ENCODE measurements at regions not wholly inside any gene's neighbourhood (a gene's known extent, or its start where the extent isn't known, plus 50 kb on each side); places are given as distances from the start of the nearest gene placed in this dataset.

- FAIRE-seq, result no peak
- DNase-seq (ENCODE audit: extremely low spot score, insufficient read length, low read depth), result no peak
Observed at GRCh38 chr4:112885897-112886296, 163.6 kb upstream of the ANK2 start.

GRCh38 chr4:112888622-112889021 lies 160.8 kb upstream of the ANK2 start:
- FAIRE-seq, result no peak
- DNase-seq (ENCODE audit: extremely low spot score, insufficient read length, low read depth), result no peak

DNA sequence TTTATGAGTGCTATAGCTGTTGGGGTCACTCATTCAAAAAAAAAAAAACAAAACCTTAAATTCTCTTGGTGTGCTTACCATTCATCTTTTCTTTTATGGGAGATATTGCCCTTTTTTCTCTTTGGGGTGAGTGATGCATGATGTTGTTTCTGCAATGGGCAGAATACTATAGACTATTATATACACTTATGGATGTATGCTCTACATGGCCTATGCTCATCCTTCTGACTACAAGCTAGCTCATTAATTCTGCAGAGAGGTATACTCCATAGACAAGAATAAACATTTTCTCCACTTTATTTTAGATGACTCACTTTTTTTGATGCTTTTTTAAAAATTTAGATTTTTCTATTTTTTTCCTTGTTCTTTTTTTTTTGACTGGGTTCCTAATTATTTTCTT lies 160.3 kb upstream of the ANK2 start:
- no peak for DNase-seq (ENCODE audit: extremely low spot score, insufficient read length, low read depth)
- no peak for FAIRE-seq

- peak; percentile 24 for FAIRE-seq
Observed at GRCh38 chr4:112889619-112890527, 159.6 kb upstream of the ANK2 start.

GRCh38 chr4:112894480-112894879 lies 155.0 kb upstream of the ANK2 start:
- DNase-seq (ENCODE audit: extremely low spot score, insufficient read length, low read depth), result no peak
- no peak for FAIRE-seq

More at GRCh38 chr4:112889619-112890527, 159.6 kb upstream of the ANK2 start:
- DNase-seq (ENCODE audit: extremely low spot score, insufficient read length, low read depth), result no peak

GRCh38 chr4:112894951-112895350 lies 154.5 kb upstream of the ANK2 start:
- DNase-seq (ENCODE audit: extremely low spot score, insufficient read length, low read depth), result no peak
- no peak for FAIRE-seq

- FAIRE-seq (no peak), DNase-seq (ENCODE audit: extremely low spot score, insufficient read length, low read depth) (no peak)
Observed at GRCh38 chr4:112895811-112896608, 153.4 kb upstream of the ANK2 start.

DNA sequence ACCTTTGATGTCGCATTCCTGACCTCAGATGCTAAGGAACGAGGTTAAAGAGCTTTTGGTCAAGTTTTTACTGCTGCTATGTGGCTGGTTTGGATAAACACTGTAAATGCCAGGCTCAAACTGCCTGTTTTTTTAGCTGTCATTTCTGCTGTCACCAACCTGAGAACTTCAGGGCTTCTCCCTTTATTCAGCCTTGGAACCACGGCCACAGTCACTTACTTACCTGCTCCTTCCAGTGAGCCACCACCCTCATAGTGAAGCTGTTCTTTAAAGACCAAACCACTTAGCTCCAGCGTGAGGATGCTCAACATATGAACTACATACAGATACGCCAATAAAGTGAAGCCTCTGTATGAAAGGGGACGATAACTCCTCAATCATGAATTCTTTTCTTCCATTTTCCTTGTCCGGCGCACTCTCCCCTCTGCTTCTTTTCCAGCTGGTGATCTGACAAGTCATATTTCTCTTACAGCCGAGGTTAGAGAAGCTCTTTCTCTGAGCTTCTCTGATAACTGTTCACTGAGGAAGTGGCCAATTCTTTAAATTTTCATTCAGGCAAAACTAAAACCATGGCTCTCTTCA lies 152.8 kb upstream of the ANK2 start:
- DNase-seq (ENCODE audit: extremely low spot score, insufficient read length, low read depth) (no peak), FAIRE-seq (no peak)

GRCh38 chr4:112897543-112897942 lies 151.9 kb upstream of the ANK2 start:
- FAIRE-seq, result no peak
- no peak for DNase-seq (ENCODE audit: extremely low spot score, insufficient read length, low read depth)

- FAIRE-seq (peak; percentile 47), DNase-seq (ENCODE audit: extremely low spot score, insufficient read length, low read depth) (no peak)
Observed at GRCh38 chr4:112898357-112899141, 150.9 kb upstream of the ANK2 start.

DNA sequence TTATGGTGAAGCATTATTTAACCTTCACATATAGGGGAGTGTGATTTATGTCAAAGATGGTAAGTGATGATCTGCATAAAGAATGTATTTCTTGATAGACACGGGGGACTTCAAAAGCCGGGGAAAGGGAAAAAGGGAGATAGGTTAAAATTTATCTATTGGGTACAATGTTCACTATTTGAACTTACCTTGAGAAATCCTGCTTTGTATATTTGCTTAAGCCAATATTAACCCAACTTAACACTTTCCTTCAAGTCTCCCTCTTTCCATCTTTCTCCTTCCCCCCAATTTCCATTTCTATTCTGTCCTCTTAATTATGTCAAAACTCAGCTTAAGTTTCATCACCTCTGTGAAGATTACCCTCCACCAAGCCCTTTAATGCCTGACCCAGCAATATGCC lies 149.0 kb upstream of the ANK2 start:
- FAIRE-seq, result no peak

DNA sequence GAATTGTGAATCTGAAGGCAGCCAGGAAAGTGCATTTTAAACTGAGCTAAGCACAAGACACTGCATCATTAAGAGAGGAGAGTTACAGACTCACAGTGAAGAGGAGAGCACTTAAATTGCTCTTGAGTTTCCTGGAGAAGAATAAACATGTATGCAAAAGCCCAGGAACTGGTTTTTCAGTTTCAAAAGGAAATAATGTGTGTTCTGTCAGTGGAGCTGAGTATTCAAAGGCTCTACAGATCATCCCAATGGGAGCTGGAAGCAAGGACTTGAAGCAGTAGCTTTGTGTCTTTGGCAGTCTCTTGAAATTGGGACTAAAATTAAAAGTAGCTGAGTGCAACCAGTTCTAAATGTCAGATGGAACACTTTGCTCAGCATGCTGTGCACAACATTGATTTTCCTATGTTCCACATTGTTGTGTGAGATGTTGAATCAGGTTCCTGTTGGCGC lies 147.5 kb upstream of the ANK2 start:
- no peak for FAIRE-seq
- no peak for DNase-seq (ENCODE audit: extremely low spot score, insufficient read length, low read depth)

More for the DNA sequence above, 149.0 kb upstream of the ANK2 start:
- DNase-seq (ENCODE audit: extremely low spot score, insufficient read length, low read depth), result no peak

DNA sequence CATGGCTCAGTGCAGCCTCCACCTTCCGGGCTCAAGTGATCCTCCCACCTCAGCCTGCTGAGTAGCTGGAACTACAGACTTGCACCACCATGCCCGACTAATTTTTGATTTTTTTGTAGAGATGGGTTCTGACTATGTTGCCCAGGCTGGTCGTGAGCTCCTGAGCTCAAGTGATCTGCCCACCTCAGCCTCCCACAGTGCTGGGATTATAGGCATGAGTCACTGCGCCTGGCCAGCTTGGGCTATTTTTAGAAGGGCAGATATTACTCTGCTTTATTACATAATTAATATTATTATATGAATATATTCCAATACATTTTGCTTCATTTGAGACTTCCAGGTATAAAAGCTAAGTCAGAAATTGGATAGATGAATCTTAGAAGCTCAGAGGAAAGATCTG lies 143.7 kb upstream of the ANK2 start:
- DNase-seq (ENCODE audit: extremely low spot score, insufficient read length, low read depth), result no peak
- FAIRE-seq, result no peak

- FAIRE-seq (peak; percentile 26), DNase-seq (ENCODE audit: extremely low spot score, insufficient read length, low read depth) (no peak)
Observed at GRCh38 chr4:112908511-112908910, 140.9 kb upstream of the ANK2 start.

- FAIRE-seq (peak; percentile 44), DNase-seq (ENCODE audit: extremely low spot score, insufficient read length, low read depth) (no peak)
Observed at GRCh38 chr4:112910109-112910736, 139.2 kb upstream of the ANK2 start.

DNA sequence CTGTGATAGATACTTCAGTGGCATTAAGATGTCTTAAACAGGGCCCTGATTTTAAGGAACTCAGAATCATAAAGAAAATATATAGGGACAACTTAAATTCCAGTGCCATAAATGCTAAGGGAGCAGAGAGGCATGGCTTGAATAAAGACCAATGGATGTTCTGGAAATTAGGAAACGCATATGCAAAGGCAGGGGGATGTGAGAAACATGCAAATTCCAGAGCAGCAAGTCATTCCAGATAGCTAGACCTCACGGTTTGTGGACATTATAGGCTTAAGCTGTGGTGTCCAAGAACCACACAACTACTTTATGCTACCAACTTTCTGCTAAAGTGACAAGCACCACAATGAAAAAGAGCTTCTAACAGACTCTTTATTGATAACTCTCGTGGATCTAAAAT lies 132.6 kb upstream of the ANK2 start:
- FAIRE-seq, result no peak
- DNase-seq (ENCODE audit: extremely low spot score, insufficient read length, low read depth), result no peak

DNA sequence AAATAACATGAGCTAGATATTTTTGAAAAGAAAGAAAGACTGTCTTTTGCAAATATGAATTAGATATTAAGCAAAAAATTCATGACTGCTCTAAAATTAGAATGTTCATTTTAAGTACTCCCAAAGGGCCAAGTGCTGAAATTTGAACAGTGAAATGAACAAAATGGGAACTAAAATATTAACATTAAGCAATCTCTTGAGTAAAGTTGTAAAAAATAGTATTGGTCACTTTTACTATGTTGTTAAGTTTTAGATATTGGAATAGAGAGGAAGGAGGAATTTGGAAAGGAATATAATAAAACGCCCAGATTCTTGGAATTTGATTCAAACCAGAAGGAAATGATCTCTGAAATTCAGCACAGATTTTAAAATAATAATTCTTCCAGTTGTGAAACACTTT lies 125.9 kb upstream of the ANK2 start:
- no peak for FAIRE-seq
- DNase-seq (ENCODE audit: extremely low spot score, insufficient read length, low read depth), result no peak

DNA sequence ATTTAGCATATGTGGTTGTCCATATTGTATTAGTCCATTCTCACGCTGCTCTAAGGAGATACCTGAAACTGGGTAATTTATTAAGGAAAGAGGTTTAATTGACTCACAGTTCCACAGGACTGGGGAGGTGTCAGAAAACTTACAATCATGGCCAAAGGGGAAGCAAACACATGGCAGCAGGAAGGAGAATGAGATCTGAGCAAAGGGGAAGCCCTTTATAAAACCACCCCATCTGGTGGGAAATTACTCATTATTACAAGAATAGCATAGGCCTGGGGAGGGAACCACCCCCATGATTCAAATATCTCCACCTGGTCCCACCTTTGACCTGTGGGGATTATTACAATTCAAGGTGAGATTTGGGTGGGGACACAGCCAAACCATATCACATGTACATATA lies 122.6 kb upstream of the ANK2 start:
- FAIRE-seq (no peak), DNase-seq (ENCODE audit: extremely low spot score, insufficient read length, low read depth) (no peak)

DNA sequence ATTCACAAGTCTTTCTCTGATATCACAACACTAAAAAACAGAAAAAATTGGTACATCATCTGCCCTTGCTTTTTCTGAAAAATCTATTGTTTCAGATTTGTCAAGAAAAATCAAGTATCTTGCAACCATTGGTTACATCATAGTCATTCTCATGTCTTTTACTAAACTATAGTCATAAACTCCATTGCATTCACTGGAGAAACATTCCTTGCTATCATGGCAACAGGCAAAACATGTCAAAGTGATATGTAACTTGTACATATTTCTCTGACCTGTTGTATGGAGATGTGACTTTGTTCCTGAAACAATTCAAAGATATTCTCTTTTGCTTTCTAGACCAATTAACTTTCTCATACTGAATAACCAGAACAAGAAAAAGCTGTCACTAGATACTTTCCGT lies 121.9 kb upstream of the ANK2 start:
- no peak for DNase-seq (ENCODE audit: extremely low spot score, insufficient read length, low read depth)
- no peak for FAIRE-seq

DNA sequence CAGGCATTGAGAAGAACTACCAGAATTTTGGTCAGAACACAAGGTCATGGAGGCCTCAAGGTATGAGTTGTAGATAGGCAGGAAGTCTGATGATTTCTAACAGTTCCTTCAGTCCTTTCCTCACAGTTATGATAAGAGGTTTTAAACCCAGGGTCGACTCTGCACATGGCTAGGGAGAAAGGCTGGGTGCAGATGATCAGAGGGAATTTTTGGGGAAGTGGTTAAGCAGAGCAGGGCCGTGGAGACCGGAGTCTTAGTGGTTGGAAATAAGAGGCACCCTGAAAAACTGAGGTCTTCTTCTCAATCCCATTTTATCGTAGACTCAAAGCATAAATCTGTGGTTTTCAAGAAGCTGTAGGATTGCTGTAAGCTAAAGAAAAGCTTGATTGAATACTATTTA lies 118.5 kb upstream of the ANK2 start:
- FAIRE-seq (no peak), DNase-seq (ENCODE audit: extremely low spot score, insufficient read length, low read depth) (no peak)

Data from GM18507 (cell line).